H9 (cell line): ENCODE measurements at regions not wholly inside any gene's neighbourhood (a gene's known extent, or its start where the extent isn't known, plus 50 kb on each side); places are given as distances from the start of the nearest gene placed in this dataset.

Experiments
- DNase-seq: peaks from one replicate; pipeline ENCODE4 v3.0.0-alpha.2; 2017
- H2AFZ ChIP-seq: one replicate; pipeline ENCODE4 v1.6.1; 2013; ENCODE audit warnings: mild to moderate bottlenecking, low read length, control low read depth, moderate library complexity
- H2AK5ac ChIP-seq: 2 replicates; pipeline ENCODE4 v1.6.1; 2013; ENCODE audit warnings: low read length, control low read depth, mixed read lengths; ENCODE audit not compliant: insufficient read length
- H2BK120ac ChIP-seq: one replicate; pipeline ENCODE4 v1.6.1; 2013; ENCODE audit warnings: low read depth, mild to moderate bottlenecking, low read length, control low read depth, inconsistent platforms; ENCODE audit not compliant: poor library complexity, severe bottlenecking
- H2BK12ac ChIP-seq: 2 replicates; pipeline ENCODE4 v1.6.1; 2013; ENCODE audit warnings: low read length, control low read depth, mixed read lengths, low read depth; ENCODE audit not compliant: insufficient read length
- H2BK15ac ChIP-seq: 2 replicates; pipeline ENCODE4 v1.6.1; 2013; ENCODE audit warnings: low read depth, low read length, control low read depth
- H2BK20ac ChIP-seq: one replicate; pipeline ENCODE4 v1.6.1; 2013; ENCODE audit warnings: low read depth, mild to moderate bottlenecking, low read length, control low read depth, inconsistent platforms; ENCODE audit not compliant: poor library complexity, severe bottlenecking
- H2BK5ac ChIP-seq: 2 replicates; pipeline ENCODE4 v1.6.1; 2013; ENCODE audit warnings: low read length, control low read depth, mixed read lengths; ENCODE audit not compliant: insufficient read length
- H3K14ac ChIP-seq: 2 replicates; pipeline ENCODE4 v1.6.1; 2013; ENCODE audit warnings: low read length, control low read depth; ENCODE audit not compliant: insufficient read depth
- H3K18ac ChIP-seq: 2 replicates; pipeline ENCODE4 v1.6.1; 2013; ENCODE audit warnings: low read depth, mild to moderate bottlenecking, mixed read lengths, low read length, control low read depth; ENCODE audit not compliant: insufficient read length
- H3K23ac ChIP-seq: 2 replicates; pipeline ENCODE4 v1.6.1; 2013; ENCODE audit warnings: low read length, control low read depth, mixed read lengths, low read depth; ENCODE audit not compliant: insufficient read length
- H3K23me2 ChIP-seq: 2 replicates; pipeline ENCODE4 v1.6.1; 2013; ENCODE audit warnings: low read depth, mild to moderate bottlenecking, mixed read lengths, low read length, control low read depth; ENCODE audit not compliant: insufficient read length, poor library complexity, severe bottlenecking
- H3K27ac ChIP-seq: 2 replicates; pipeline ENCODE4 v1.5.1; 2013; ENCODE audit warnings: low read length, control low read depth, mixed read lengths, low read depth; ENCODE audit not compliant: insufficient read length
- H3K27me3 ChIP-seq: 2 replicates; pipeline ENCODE4 v1.6.1; 2013; ENCODE audit warnings: low read length, control low read depth, inconsistent platforms; ENCODE audit not compliant: insufficient read depth
- H3K4ac ChIP-seq: 2 replicates; pipeline ENCODE4 v1.6.1; 2013; ENCODE audit warnings: low read depth, mild to moderate bottlenecking, control low read depth, inconsistent platforms, low read length, moderate library complexity
- H3K4me1 ChIP-seq: 2 replicates; pipeline ENCODE4 v1.6.1; 2013; ENCODE audit warnings: low read length, control low read depth, inconsistent platforms; ENCODE audit not compliant: insufficient read depth
- H3K4me2 ChIP-seq: 2 replicates; pipeline ENCODE4 v1.6.1; 2013; ENCODE audit warnings: low read length, control low read depth, mixed read lengths; ENCODE audit not compliant: insufficient read length, insufficient read depth
- H3K56ac ChIP-seq: 2 replicates; pipeline ENCODE4 v1.6.1; 2013; ENCODE audit warnings: low read depth, mild to moderate bottlenecking, mixed read lengths, low read length, control low read depth; ENCODE audit not compliant: insufficient read length
- H3K79me1 ChIP-seq: 2 replicates; pipeline ENCODE4 v1.6.1; 2013; ENCODE audit warnings: low read depth, mild to moderate bottlenecking, moderate library complexity, low read length, control low read depth, inconsistent platforms; ENCODE audit not compliant: insufficient read depth, poor library complexity, severe bottlenecking
- H3K79me2 ChIP-seq: 2 replicates; pipeline ENCODE4 v1.6.1; 2013; ENCODE audit warnings: low read length, control low read depth, inconsistent platforms; ENCODE audit not compliant: insufficient read depth
- H3K9ac ChIP-seq: 2 replicates; pipeline ENCODE4 v1.6.1; 2013; ENCODE audit warnings: low read length, control low read depth, mixed read lengths; ENCODE audit not compliant: insufficient read length; ENCODE audit errors: extremely low read depth
- H3K9me3 ChIP-seq: one replicate; pipeline ENCODE4 v1.6.1; 2013; ENCODE audit warnings: low read depth, low read length, inconsistent platforms; ENCODE audit not compliant: control insufficient read depth
- H3T11ph ChIP-seq: one replicate; pipeline ENCODE4 v1.6.1; 2013; ENCODE audit warnings: mild to moderate bottlenecking, low read length, control low read depth, inconsistent platforms
- H4K20me1 ChIP-seq: one replicate; pipeline ENCODE4 v1.6.1; 2013; ENCODE audit not compliant: control insufficient read depth, insufficient read length, insufficient read depth
- H4K5ac ChIP-seq: 2 replicates; pipeline ENCODE4 v1.6.1; 2013; ENCODE audit warnings: low read depth, mild to moderate bottlenecking, mixed read lengths, low read length, control low read depth; ENCODE audit not compliant: insufficient read length
- H4K8ac ChIP-seq: replicated peaks from 2 replicates; pipeline ENCODE4 v1.6.1; 2013; ENCODE audit warnings: low read length, control low read depth, mixed read lengths, low read depth; ENCODE audit not compliant: insufficient read length
- H4K91ac ChIP-seq: 2 replicates; pipeline ENCODE4 v1.6.1; 2013; ENCODE audit warnings: low read depth, mild to moderate bottlenecking, moderate library complexity, mixed read lengths, low read length, control low read depth; ENCODE audit not compliant: insufficient read length
- H3K27ac Mint-ChIP-seq, 3 experiments: 2 replicates in 2 of 3; 3 replicates in 1 of 3; pipeline ENCODE4 v1.8.0; 2020 to 2021; ENCODE audit warnings: mixed read lengths in 3 of 3, mild to moderate bottlenecking in 1 of 3, moderate library complexity in 1 of 3
- H3K27me3 Mint-ChIP-seq: 2 replicates; pipeline ENCODE4 v1.8.0; 2021; ENCODE audit warnings: low read depth, mild to moderate bottlenecking, moderate library complexity, mixed read lengths
- H3K36me3 Mint-ChIP-seq, 3 experiments: 2 replicates in 2 of 3; 3 replicates in 1 of 3; pipeline ENCODE4 v1.8.0; 2020 to 2021; ENCODE audit warnings: low read depth in 3 of 3, mixed read lengths in 3 of 3; ENCODE audit not compliant: insufficient read depth in 1 of 3
- H3K4me1 Mint-ChIP-seq, 2 experiments: 2 replicates each; pipeline ENCODE4 v1.8.0; 2020; ENCODE audit warnings: mixed read lengths in 2 of 2
- H3K4me3 Mint-ChIP-seq, 2 experiments: 2 replicates in 1 of 2; 3 replicates in 1 of 2; pipeline ENCODE4 v1.8.0; 2020 to 2021; ENCODE audit warnings: mild to moderate bottlenecking in 2 of 2, mixed read lengths in 2 of 2, moderate library complexity in 1 of 2
- H3K9me3 Mint-ChIP-seq, 2 experiments: 2 replicates in 1 of 2; 3 replicates in 1 of 2; pipeline ENCODE4 v1.8.0; 2020; ENCODE audit warnings: mild to moderate bottlenecking in 2 of 2, mixed read lengths in 2 of 2, moderate library complexity in 1 of 2
- CTCF ChIP-seq: fragments of 200-600 bp; sonication (generic); conservative IDR thresholded peaks from 3 replicates; pipeline ENCODE4 v1.8.0; 2021; ENCODE audit warnings: antibody characterized with exemption, mild to moderate bottlenecking
- WGBS: extraction: QIAGEN DNeasy Blood & Tissue Kit; methylation state at CpG from one replicate; pipeline ENCODE4 v1.1.7; 2013; ENCODE audit warnings: missing lambda C conversion rate, low lambda C conversion rate, mixed read lengths; ENCODE audit not compliant: insufficient read length; ENCODE audit errors: extremely low coverage; 5-methylcytosine and 5-hydroxymethylcytosine counted together

- H3K14ac ChIP-seq: no peak overlapping the region
- H3K79me2 ChIP-seq: no peaks in the 10 kb centered on the region
- H2BK5ac ChIP-seq: no peak overlapping the region
- H3K23me2 ChIP-seq: no peaks in the 10 kb centered on the region
- H3K4me1 ChIP-seq: 0 out of 2 replicates have a peak, but pooled peaks cover 3% of the 10 kb centered on the region
- Mint-ChIP-seq H3K27ac (peak overlapping the region in 1 of 3 experiments; percentile 49; a peak in 1 of 7 replicates), H3K9me3 (no peaks in the 10 kb centered on the region), H3K36me3 (no peaks in the 10 kb centered on the region), H3K4me1 (peaks cover 8 to 12% of the 10 kb centered on the region in 2 experiments), H3K4me3 (no peak overlapping the region), H3K27me3 (no peaks in the 10 kb centered on the region; the same call in 1 of the 2 replicates)
- no peak overlapping the region for H3K18ac ChIP-seq
- no peak overlapping the region for H3K4me2 ChIP-seq
- no peaks in the 10 kb centered on the region for H3K27me3 ChIP-seq
- H4K91ac ChIP-seq: no peak overlapping the region
- no peak overlapping the region for H4K5ac ChIP-seq
- no peak overlapping the region for H3K56ac ChIP-seq
- H4K20me1 ChIP-seq: no peaks in the 10 kb centered on the region
- no peak overlapping the region for H2AK5ac ChIP-seq
- no peak overlapping the region for H3T11ph ChIP-seq
- H3K9ac ChIP-seq: no peak overlapping the region
- no CpG with 5 or more reads among the region's 2 CpGs for WGBS
- H4K8ac ChIP-seq: no peak overlapping the region
- no peaks in the 10 kb centered on the region for H3K79me1 ChIP-seq
- DNase-seq: no peak
- TF ChIP-seq CTCF: no peak
- H3K27ac ChIP-seq: no peak overlapping the region
- H2AFZ ChIP-seq: no peak overlapping the region
- H2BK120ac ChIP-seq: no peak overlapping the region
- H2BK15ac ChIP-seq: no peak overlapping the region
- H3K9me3 ChIP-seq: no peaks in the 10 kb centered on the region
- H3K4ac ChIP-seq: no peak overlapping the region
- H2BK12ac ChIP-seq: no peak overlapping the region
- H2BK20ac ChIP-seq: no peak overlapping the region
- H3K23ac ChIP-seq: no peak overlapping the region
These were observed 76.3 kb upstream of the PHACTR2 start for GRCh38 chr6:143601504-143601903.
